Kasumi-1 (cell line): ENCODE measurements at regions not wholly inside any gene's neighbourhood (a gene's known extent, or its start where the extent isn't known, plus 50 kb on each side); places are given as distances from the start of the nearest gene placed in this dataset.
A peak's percentile ranks its signal among the peaks of the same experiment; 100 is the strongest.

Experiments used
- DNase-seq, 2 experiments: peaks; one replicate each; lab custom pipeline; 2025; lab: John Stamatoyannopoulos, UW

- peak in 1 of 2 experiments; percentile 19 for DNase-seq
Measured at GRCh38 chr6:159118924-159119323, 50.3 kb upstream of the FNDC1 start.

GRCh38 chr6:159117563-159117962 is 51.6 kb upstream of the FNDC1 start:
- no peak for DNase-seq

GRCh38 chr6:159117046-159117445 is 52.2 kb upstream of the FNDC1 start:
- DNase-seq, result no peak

- no peak for DNase-seq
Measured at GRCh38 chr6:159116343-159116742, 52.9 kb upstream of the FNDC1 start.

GRCh38 chr6:159114569-159114968 is 54.6 kb upstream of the FNDC1 start:
- no peak for DNase-seq

- DNase-seq, result no peak
Measured at GRCh38 chr6:159113223-159113622, 56.0 kb upstream of the FNDC1 start.

GRCh38 chr6:159112714-159113113 is 56.5 kb upstream of the FNDC1 start:
- no peak for DNase-seq

- DNase-seq, result no peak
Measured at GRCh38 chr6:159110748-159111147, 58.5 kb upstream of the FNDC1 start.

- DNase-seq, result peak; percentile 61 to 70
Measured at GRCh38 chr6:159110013-159110412, 59.2 kb upstream of the FNDC1 start.

GRCh38 chr6:159109391-159109790 is 59.8 kb upstream of the FNDC1 start:
- DNase-seq, result no peak

- no peak for DNase-seq
Measured at GRCh38 chr6:159108426-159108985, 60.7 kb upstream of the FNDC1 start.

- no peak for DNase-seq
Measured at GRCh38 chr6:159107451-159108260, 61.5 kb upstream of the FNDC1 start.

- DNase-seq, result peak; percentile 53 to 60
Measured at GRCh38 chr6:159106627-159107241, 61.9 kb upstream of the TAGAP start.

GRCh38 chr6:159105716-159106115 is 60.9 kb upstream of the TAGAP start:
- DNase-seq, result no peak

- DNase-seq, result no peak
Measured at GRCh38 chr6:159104931-159105330, 60.1 kb upstream of the TAGAP start.

GRCh38 chr6:159104163-159104925 is 59.6 kb upstream of the TAGAP start:
- peak; percentile 84 to 87 for DNase-seq

- no peak for DNase-seq
Measured at GRCh38 chr6:159103396-159104162, 58.8 kb upstream of the TAGAP start.

GRCh38 chr6:159102373-159103160 is 57.8 kb upstream of the TAGAP start:
- DNase-seq, result no peak

- DNase-seq, result no peak
Measured at GRCh38 chr6:159101656-159102055, 56.9 kb upstream of the TAGAP start.

- no peak for DNase-seq
Measured at GRCh38 chr6:159100395-159101182, 55.8 kb upstream of the TAGAP start.
